D721Med (cell line): ENCODE measurements at regions not wholly inside any gene's neighbourhood (a gene's known extent, or its start where the extent isn't known, plus 50 kb on each side); places are given as distances from the start of the nearest gene placed in this dataset.

Experiments
- DNase-seq: peaks from one replicate; pipeline ENCODE4 v3.0.0; 2011; ENCODE audit warnings: low spot score; ENCODE audit not compliant: insufficient read length
- FAIRE-seq: peaks from 2 replicates; lab custom pipeline; 2011; peaks lifted over from hg19 to GRCh38; lab: Jason Lieb, UNC
- CTCF ChIP-seq: IDR thresholded peaks from 2 replicates; pipeline ENCODE4 v1.5.1; 2012; ENCODE audit warnings: mild to moderate bottlenecking, control low read depth; ENCODE audit not compliant: insufficient read depth; ENCODE audit errors: missing control alignments

GRCh38 chr9:87793292-87793691 lies 67.4 kb downstream of the CTSL start:
- no peak for TF ChIP-seq CTCF
- FAIRE-seq, result no peak
- DNase-seq, result no peak

GRCh38 chr9:87795178-87795577 lies 69.3 kb downstream of the CTSL start:
- TF ChIP-seq CTCF, result no peak
- FAIRE-seq (no peak), DNase-seq (no peak)

- DNase-seq, result no peak
- TF ChIP-seq CTCF, result no peak
- FAIRE-seq, result no peak
Measured at GRCh38 chr9:87796196-87796595, 70.3 kb downstream of the CTSL start.

GRCh38 chr9:87798261-87798833 lies 72.4 kb downstream of the CTSL start:
- no peak for FAIRE-seq

GRCh38 chr9:87799503-87799902 lies 73.6 kb downstream of the CTSL start:
- FAIRE-seq (no peak), DNase-seq (no peak)
- TF ChIP-seq CTCF, result no peak

More at GRCh38 chr9:87798261-87798833, 72.4 kb downstream of the CTSL start:
- no peak for DNase-seq
- no peak for TF ChIP-seq CTCF

GRCh38 chr9:87800456-87800855 lies 74.5 kb downstream of the CTSL start:
- no peak for TF ChIP-seq CTCF
- FAIRE-seq, result no peak
- DNase-seq, result no peak

GRCh38 chr9:87801013-87801412 lies 75.1 kb downstream of the CTSL start:
- FAIRE-seq (no peak), DNase-seq (no peak)
- TF ChIP-seq CTCF, result no peak
